ENCODE measurements at regions not wholly inside any gene's neighbourhood (a gene's known extent, or its start where the extent isn't known, plus 50 kb on each side); places are given as distances from the start of the nearest gene placed in this dataset.

GRCh38 chr15:61318802-61319525, 89.9 kb upstream of the RORA start:
- DNase-seq = no peak

GRCh38 chr15:61318301-61318700, 89.2 kb upstream of the RORA start:
- no peak for DNase-seq

DNA sequence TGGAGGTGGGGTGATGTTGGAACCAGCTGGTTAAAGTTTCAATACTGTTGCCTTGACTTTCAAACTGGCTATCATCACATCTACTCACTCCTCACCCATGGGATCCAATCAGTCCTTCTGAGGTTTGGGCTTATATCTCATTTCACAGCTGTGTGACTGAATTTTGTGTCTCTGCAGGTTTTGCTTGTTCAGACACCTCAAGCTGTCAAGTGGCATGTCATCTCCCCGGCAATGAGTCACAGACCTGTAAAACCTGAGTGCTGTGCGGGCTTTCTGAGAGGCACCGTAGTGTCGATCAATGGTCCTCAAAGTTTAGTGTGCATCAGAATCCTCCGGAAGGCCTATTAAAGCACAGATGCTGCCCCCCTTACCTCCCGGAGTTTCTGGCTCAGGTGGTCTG, 86.4 kb upstream of the RORA start:
- DNase-seq = no peak

GRCh38 chr15:61314427-61314826, 85.3 kb upstream of the RORA start:
- no peak for DNase-seq

- no peak for DNase-seq
Observed at GRCh38 chr15:61309617-61310016, 80.5 kb upstream of the RORA start.

GRCh38 chr15:61309031-61309511, 80.0 kb upstream of the RORA start:
- DNase-seq = no peak

DNA sequence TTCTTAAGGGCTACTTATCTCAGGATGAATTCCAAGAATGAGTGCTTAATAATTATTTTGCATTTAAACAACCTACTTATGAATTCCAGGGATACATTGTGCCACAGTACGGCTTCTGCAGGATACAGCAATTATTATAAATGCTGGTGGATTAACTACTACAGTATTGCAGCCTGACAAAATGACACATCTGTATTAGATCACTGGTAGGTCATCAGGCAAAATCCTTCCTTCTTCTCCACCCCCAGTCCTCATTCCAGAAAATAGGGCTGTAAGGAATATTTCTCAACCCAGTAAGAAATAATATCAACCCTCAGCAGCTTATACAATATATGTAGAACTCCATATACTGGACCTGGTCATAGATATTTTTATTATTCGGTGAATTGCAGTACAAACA, 79.3 kb upstream of the RORA start:
- no peak for DNase-seq

GRCh38 chr15:61307474-61307873, 78.4 kb upstream of the RORA start:
- no peak for DNase-seq

- no peak for DNase-seq
Observed at GRCh38 chr15:61301701-61302100, 72.6 kb upstream of the RORA start.

DNA sequence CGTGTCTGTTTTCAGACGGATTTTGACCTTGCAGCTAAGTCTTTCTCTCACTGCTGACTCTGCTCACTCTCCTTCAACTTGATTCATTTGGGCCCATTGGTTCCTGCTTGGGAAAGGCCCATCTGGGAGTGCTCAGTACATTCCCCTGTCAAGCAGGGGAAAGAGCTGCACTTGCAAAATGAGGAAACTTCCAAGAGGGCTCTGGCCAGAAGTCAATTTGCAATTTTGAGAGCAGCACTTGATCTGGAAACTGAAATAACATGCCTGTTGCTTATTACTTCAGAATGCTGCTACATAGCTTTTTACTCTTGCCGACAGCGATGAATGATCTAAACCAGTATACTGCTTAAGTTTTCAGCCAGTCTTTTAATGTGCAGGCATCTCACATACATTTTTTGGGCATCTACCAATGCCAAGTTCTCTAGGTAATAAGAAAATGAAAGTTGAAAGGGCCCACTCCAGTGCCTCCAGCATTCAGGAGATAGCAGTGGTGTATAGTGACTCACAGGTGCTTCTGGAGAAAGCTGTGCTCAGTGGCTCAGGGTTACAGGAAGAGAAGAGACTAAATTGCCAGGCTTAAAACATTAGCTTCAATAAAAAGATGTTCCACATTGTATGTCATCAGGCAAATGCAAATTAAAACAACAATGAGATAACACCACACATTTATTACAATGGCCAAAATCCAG, 70.1 kb upstream of the RORA start:
- DNase-seq = no peak

DNA sequence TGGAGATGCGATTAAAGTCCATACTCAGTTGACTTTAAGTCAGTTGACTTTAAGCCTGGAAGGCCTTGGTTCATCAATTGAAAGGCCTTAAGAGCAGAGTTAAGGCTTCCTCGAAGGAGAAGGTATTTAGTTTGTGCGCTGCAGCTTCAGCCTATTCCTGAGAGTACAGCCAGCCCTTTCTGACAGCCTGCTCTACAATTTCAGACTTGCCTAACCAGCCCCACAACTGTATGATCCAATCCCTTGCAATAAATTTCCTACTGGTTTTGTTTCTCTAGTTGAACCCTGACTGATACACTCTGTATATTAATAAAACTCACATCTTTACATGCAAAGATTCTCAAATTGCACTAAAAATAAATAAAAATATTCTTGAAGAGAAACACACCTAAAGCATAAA, 66.1 kb upstream of the RORA start:
- no peak for DNase-seq

- DNase-seq = no peak
Observed at GRCh38 chr15:61282661-61283060, 53.6 kb upstream of the RORA start.

GRCh38 chr15:61281328-61281727, 52.2 kb upstream of the RORA start:
- DNase-seq = no peak

Data from HCEC 1CT (cell line).